COLO829 (cell line): ENCODE measurements at regions not wholly inside any gene's neighbourhood (a gene's known extent, or its start where the extent isn't known, plus 50 kb on each side); places are given as distances from the start of the nearest gene placed in this dataset.
"Not testable (repeated sequence)": the region's sequence is repeated elsewhere in the genome, so short reads cannot be mapped to it uniquely, and the experiment has no call there.

Experiments used
- DNase-seq: peaks from one replicate; pipeline ENCODE4 v3.0.0; 2012; ENCODE audit warnings: low spot score

DNA sequence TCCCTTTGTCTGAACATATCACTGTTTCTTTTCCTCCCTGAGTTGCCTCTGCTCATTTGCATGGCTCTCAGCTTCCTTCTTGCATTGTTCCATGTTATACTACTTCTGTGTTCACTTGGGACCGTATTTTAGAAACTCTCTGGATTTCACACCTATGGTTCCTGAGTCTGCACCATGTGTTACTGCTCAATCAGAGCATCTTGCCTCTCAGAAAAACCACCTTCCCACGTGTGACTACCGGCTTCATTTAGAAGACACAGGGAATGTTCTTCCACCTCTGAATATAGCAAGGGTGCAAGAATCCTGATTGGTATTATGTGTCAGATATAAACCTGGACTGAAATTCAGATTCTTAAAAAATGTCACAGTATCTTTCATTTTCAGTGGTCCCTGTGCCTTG lies 731.2 kb downstream of the TDRD15 start:
- no peak for DNase-seq

DNA sequence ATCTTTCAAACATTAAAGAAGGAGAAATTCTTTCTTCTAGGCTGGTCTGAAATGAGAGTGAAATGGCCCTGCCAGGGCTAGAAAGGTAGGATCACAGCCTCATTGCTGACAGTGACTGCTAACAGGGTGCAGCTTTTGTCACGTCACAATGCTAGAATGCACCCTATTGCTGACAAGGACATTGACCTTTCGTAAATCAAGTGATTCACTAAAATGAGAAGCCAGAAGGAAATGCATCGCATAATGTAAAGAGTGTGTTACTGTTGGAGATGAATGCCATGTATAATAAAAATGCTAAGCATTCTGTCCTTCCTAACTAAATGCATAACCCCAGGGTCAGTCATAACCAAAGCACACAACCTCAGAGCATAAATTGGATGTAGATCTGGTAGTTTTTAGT lies 732.9 kb downstream of the TDRD15 start:
- no peak for DNase-seq

DNA sequence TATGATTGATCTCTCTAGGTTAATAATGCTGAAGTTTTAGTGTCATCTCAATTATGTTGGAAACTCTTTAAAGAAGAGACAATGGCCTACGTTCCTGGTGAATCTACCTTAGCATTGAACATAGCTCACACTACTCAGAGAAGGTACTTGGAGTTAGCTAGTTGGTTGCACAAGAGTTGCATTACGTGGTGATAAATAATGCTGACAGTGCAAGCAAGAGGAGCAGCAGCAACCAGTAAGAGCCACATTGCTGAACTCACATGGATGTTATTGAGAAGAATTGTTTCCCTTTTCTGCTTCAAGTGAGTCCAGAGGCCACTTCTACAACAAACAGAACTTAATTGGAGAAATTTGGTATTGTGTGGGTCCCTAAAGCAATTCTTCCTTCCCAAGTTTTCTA lies 737.1 kb downstream of the TDRD15 start:
- no peak for DNase-seq

DNA sequence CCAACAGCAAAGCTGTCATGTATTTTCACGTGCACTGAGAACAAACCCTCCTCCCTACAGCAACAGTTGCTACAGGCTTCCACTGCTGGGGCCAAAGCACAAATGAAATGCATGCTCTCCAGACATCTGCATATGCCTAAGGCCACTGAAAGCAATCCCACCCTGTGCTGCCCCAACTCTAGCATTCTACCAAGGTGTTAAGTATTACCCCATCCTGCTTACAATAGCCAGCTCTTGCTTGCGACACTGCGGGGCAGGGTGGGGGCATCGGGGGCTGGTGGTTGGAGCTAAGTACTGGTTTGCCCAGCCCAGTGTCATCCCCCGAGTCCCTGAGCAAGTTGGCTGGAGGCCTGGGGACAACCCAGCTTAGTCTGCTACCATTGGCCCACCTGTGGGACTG lies 742.5 kb downstream of the TDRD15 start:
- DNase-seq: no peak

DNA sequence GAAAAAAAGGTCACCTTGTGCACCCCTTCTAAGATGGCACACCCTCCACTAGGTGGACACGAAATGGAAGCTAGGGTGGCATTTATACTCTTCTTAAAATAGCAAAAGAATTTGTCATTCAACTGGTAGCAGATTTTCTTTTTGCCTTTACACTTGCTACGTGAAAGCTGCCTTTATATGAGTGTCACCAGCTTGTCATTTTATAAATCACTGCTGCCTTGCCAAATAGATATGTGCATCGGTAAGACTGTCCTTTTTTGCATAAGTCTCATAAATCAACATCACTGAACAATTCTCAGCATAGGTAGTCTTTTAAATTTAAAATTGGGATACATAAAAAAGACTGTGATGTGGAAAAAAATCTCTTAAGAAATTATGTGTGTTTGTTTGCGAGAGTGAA lies 764.1 kb downstream of the TDRD15 start:
- no peak for DNase-seq

DNA sequence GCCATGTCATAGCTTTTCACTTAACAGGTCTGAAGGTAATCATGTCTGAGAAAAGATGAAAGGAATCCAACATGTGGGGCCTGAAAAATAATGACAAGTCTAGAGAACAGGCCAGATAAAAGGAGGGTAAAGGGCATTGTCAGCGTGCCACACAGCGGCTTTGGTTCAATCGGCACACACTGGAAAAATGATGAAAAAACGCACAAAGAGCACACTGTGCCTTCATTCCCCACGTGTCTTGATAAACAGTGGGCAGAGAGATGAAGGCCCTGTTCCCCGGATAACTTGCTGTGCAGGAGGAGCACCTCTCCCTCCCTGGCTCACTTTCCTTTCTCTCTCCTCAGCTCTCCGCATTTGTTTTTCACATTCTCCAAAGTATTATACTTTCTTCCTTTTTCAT lies 766.3 kb downstream of the TDRD15 start:
- DNase-seq: peak; percentile 22

DNA sequence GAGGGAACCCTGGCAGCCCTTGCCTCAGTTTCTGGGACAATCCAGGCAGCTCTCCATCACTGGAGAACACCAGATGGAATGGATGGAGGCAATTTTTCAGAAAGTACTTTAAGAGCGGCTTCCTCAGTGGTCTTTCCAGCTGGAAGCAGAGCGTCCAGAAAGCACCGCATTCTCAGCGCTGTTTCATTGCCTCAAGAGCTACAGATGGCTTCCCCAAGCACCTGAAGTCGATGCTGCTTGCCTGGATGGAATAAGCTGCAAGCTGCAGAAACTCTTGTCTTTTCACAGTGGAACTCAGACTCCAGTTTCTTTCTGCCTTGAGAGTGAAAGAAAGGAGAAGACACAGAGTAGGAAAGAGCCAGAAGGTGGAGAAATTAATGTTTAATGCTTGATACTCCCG lies 766.9 kb downstream of the TDRD15 start:
- no peak for DNase-seq

GRCh38 chr2:21891191-21891590 lies 767.4 kb downstream of the TDRD15 start:
- no peak for DNase-seq

DNA sequence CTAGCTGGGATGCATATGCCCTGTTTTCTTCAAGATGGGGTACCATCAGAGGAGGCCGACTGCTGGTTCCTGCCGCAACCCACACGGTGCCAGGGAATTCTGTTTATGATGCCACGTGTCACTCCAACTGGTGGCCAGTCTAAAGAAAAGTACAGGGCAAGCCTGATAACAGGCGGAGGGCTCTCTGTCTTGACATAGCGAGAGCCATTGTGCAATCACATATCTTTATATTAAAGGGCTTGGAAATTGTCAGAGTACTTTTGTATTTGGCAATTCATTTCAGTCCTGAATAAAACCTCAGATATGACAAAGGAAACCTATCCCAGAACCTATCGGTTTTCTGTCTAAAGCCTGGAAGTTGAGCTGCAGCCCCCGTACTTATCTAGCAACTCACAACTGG lies 768.4 kb downstream of the TDRD15 start:
- no peak for DNase-seq

DNA sequence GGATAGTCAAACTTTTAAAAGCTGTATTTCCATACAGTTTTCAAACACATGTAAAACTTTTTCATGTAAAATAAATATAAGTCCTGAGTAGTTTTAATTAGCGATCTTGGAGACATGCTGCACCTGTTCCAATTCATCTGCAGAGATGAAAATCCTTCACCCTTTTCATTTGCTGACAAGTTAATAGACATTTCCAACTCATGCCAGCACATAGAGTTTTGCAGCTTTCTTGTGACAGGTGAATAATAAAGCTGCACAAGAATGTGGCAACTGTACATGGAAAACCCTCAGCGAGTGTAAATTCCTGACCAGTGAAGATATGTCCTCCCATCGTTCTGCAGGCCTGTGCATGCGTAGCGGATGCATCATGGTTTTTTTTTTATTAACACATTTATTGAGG lies 771.4 kb downstream of the TDRD15 start:
- no peak for DNase-seq

DNA sequence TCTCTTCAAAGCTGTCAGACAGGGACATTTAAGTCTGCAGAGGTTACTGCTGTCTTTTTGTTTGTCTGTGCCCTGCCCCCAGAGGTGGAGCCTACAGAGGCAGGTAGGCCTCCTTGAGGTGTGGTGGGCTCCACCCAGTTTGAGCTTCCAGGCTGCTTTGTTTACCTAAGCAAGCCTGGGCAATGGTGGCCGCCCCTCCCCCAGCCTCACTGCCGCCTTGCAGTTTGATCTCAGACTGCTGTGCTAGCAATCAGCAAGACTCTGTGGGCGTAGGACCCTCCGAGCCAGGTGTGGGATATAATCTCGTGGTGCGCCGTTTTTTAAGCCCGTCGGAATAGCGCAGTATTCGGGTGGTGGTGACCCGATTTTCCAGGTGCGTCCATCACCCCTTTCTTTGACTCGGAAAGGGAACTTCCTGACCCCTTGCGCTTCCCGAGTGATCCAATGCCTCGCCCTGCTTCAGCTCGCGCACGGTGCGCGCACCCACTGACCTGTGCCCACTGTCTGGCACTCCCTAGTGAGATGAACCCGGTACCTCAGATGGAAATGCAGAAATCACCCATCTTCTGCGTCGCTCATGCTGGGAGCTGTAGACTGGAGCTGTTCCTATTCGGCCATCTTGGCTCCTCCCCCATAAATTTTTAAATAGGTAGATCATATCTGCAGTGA lies 785.1 kb downstream of the TDRD15 start:
- not testable (repeated sequence) for DNase-seq

- DNase-seq: no peak
These were observed 787.2 kb downstream of the TDRD15 start for GRCh38 chr2:21910832-21911507.

GRCh38 chr2:21912405-21912804 lies 788.6 kb downstream of the TDRD15 start:
- DNase-seq: no peak

GRCh38 chr2:21915201-21915600 lies 791.4 kb downstream of the TDRD15 start:
- no peak for DNase-seq

DNA sequence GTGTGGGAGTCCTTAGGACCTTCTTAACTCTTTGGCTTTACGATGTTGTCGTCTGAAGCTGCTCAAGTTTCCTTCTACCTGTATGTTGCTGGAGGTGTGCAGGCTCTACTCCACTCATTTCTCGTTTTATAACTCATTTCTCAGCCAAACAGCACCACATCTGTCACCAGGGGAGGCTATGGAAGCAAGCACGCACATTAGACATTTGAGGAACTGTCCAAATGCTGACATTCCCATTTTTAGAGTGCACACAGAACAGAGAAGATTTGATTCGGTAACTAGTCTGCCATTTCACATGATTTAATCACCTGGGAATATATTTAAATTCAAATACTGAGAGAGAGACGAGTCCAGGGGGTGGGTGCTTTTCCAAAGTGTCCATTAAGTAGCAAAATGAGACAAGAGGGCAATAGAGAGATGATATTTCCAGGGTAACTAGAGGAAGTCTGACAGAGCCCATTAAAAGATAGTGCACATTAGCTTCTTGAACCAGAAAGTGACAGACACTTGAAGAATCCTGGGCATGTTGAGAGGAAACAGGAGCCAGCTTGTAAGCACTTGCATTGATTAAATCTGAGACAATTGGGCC lies 793.3 kb downstream of the TDRD15 start:
- no peak for DNase-seq

- no peak for DNase-seq
These were observed 797.0 kb downstream of the TDRD15 start for GRCh38 chr2:21920721-21921120.

DNA sequence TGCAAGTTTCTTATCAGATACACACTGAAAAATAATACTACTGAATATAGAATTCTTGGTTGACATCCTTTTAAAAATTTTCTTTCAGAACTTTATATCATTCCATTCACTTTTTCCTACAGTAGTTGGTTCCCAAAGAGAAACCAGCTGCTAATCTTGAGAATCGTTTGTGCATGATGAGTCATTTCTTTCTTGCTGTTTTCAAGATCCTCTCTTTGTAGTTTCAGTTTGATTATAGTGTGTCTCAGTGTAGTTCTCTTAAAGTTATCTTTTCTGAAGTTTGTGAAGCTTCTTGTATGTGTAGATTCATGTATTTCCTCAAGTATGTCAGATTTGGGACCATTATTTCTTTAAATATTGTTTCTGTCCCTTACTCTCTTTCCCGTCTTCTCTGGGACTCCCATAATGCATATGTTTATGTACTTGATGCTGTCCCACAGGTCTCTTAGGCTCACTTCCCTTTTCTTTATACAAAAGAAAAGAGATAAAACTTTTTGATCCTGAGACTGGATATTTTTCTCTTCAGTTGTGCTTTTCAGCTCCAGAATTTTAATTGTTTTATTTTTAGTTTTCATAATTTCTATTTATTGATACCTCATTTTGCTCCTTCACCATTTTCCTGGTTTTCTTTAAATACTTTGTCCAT lies 801.0 kb downstream of the TDRD15 start:
- no peak for DNase-seq

DNA sequence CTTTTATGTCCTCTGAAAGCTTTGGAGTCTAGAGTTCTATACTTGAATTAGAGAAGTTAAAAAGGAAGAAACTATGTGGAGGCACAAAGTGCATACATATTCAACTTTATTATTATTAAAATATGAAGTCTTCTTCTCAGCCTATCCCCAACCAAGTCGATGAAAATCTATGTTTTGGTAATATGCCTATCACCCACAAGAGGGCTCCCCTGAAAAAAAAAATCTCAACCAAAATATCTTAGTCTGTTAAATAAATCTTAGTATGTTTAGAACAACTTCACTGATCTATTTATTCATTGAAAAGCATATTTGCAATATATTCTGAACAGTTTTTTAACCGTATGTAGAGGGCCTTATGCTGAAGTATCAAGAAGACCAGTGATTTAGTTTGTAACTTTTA lies 804.5 kb downstream of the TDRD15 start:
- DNase-seq: no peak

DNA sequence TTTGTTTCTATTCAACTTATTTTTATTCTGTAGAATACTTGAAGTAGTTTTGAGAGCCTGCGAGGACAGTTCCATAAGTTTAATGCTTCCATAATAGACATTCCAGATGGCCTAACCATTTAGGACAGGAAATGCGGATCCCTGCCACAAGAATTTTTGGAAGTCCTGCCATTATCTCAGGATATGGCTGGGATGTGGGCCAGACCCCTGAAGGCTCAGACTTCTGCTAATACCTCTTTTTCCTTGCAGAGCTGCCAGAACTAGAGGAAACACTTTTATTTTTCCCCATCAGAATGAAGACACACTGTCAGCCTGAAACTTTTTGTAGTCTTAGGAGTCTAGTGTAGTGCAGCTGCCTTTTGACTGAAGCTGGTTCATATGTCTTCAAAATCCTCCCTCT lies 806.5 kb downstream of the TDRD15 start:
- no peak for DNase-seq

GRCh38 chr2:21939967-21940366 lies 816.2 kb downstream of the TDRD15 start:
- no peak for DNase-seq

DNA sequence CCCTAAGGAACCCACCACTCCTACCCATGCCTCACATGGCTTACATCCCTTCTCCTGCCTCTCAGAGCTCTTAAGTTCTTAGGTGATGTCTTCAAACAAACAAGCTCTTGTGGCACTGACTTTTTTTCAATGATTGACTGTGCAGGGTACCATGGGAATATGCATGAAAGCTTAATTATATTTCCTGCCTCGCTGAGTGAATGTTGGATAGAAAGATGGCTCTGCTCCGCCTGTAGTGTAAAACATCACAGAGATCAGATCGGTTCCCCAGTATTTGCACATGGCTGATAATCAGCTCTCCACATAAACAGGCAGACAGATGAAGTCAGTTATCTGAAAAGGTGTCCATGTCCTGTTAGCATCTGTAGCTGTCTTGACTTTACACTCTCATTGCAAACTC lies 820.8 kb downstream of the TDRD15 start:
- DNase-seq: no peak

- DNase-seq: no peak
These were observed 821.9 kb downstream of the TDRD15 start for GRCh38 chr2:21945658-21946057.

GRCh38 chr2:21947046-21947445 lies 823.3 kb downstream of the TDRD15 start:
- DNase-seq: no peak
